NCI-H1417 (cell line): ENCODE measurements at regions not wholly inside any gene's neighbourhood (a gene's known extent, or its start where the extent isn't known, plus 50 kb on each side); places are given as distances from the start of the nearest gene placed in this dataset.

Source experiments
- DNase-seq, 3 experiments: peaks; one replicate each; lab custom pipeline; 2025; lab: John Stamatoyannopoulos, UW

GRCh38 chr18:27695503-27695902, 481.4 kb downstream of the CDH2 start:
- no peak for DNase-seq

- no peak for DNase-seq
These were observed 481.9 kb downstream of the CDH2 start for GRCh38 chr18:27695052-27695451.

DNA sequence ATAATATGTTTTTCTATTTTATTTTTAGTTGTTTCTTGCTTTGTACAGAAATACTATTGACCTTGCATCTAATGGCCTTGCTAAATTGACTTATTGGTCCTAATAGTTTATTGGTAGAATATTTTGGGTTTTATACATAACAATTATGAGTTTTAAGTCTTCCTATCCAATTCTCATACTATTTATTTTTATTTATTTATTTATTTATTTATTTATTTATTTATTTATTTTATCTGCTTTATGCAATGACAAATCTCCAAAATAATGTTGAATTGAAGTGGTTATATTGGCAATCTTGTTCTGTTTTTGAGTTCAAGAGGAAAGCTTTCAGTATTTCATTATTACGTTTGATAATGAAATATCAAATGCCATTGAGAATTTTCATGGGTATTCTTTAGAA, 488.3 kb downstream of the CDH2 start:
- DNase-seq: no peak

DNA sequence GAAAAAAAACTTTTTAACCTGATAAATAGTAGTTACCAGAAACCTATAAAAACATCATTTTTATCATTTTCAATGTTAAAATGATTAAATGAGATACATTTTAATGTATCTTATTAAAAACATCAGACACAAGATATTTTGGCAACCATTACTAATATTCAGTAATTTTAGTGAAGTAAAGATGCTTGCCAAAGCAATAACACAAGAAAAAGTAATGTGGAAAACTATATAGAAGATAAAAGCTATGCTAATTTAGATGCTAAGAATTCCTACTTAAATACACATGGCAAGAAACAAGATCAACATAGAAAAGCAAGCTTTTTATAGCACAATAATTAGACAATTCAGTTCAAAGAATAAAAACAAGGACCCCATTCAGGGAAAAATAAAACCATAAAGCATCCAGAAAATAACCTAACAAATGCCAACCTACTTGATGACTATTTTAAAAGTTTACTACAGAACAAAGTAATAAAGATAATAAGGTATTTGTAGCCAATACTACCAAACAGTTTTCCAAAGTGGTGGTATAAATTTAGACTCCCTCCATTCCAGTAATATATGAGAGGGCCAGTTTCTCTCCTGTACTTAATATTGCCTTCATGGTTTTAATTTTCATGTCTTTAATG, 489.5 kb downstream of the CDH2 start:
- no peak for DNase-seq

DNA sequence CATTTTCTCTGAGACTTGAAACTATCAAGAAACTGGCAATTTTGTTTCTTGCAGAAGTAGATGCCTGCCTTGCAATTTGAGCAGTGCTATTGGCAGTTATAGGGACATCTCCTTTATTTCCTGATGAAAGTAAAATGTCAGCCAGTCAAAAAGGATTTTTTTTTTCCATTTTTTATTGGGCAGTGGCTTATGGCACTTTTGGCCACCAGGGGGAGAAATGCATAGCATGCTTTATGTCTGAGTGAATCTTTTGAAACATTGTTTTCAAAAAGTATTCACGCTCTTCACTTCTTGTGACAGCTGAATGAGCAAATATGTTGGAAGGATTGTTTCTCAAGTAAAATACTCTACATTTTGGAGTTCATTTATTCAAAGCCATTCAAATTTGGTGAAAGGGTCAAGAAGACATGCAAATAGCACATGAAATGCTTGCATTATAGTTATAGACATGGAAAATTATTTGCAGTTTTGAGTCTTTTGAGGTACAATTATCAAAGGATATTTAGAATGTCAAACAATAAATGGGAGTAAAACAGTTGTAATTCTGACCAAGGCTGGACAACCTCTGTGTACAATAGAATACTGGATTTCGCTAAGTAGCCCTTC, 491.0 kb downstream of the CDH2 start:
- peak; percentile 32 to 67 (median 62) for DNase-seq

DNA sequence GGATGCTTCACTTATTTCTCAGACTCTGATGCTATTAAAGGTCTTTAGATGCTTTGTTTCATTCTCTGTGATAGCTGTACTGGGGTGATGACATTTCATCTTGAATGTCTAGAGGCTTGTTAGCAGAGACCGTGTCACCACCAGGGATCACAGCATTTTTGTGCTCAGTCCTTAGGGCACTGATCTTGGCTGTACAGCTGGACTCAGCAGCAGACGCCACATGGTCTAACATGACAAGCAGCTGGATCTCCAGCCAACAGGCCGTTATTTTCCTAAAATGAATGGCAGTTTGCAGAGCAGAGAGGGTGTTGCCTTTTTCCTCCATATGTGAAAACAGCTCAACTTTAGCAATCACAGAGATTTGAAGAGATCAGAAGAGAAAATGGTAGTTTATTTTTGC, 491.8 kb downstream of the CDH2 start:
- peak in 1 of 3 experiments; percentile 19 for DNase-seq

- no peak for DNase-seq
These were observed 489.3 kb upstream of the CHST9 start for GRCh38 chr18:27674411-27674810.

GRCh38 chr18:27673861-27674260, 488.8 kb upstream of the CHST9 start:
- DNase-seq: no peak

GRCh38 chr18:27668158-27668557, 483.1 kb upstream of the CHST9 start:
- no peak for DNase-seq

GRCh38 chr18:27667064-27667463, 482.0 kb upstream of the CHST9 start:
- no peak for DNase-seq

GRCh38 chr18:27666016-27666415, 480.9 kb upstream of the CHST9 start:
- peak in 1 of 3 experiments; percentile 43 for DNase-seq

- no peak for DNase-seq
These were observed 480.2 kb upstream of the CHST9 start for GRCh38 chr18:27665264-27665799.

DNA sequence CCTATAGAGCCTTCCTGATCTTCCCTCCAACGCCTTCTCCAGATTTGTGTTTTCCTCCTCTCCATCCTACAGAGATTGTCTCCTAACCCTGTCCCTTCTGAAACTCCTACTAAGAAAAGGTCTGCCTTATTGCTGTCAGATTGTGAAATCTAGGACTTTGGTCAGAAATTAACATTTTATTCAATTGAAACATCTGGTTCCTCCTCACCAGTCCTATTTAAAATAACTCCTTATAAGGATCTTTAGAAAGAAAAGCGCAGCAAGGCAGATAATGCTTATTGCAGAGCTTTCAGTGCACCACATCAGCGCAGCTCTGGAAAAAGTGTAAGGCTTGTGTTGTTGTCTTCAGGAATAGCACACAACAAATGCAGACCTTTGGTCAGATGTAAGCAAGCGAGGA, 477.8 kb upstream of the CHST9 start:
- DNase-seq: no peak

- no peak for DNase-seq
These were observed 477.4 kb upstream of the CHST9 start for GRCh38 chr18:27662537-27662936.

DNA sequence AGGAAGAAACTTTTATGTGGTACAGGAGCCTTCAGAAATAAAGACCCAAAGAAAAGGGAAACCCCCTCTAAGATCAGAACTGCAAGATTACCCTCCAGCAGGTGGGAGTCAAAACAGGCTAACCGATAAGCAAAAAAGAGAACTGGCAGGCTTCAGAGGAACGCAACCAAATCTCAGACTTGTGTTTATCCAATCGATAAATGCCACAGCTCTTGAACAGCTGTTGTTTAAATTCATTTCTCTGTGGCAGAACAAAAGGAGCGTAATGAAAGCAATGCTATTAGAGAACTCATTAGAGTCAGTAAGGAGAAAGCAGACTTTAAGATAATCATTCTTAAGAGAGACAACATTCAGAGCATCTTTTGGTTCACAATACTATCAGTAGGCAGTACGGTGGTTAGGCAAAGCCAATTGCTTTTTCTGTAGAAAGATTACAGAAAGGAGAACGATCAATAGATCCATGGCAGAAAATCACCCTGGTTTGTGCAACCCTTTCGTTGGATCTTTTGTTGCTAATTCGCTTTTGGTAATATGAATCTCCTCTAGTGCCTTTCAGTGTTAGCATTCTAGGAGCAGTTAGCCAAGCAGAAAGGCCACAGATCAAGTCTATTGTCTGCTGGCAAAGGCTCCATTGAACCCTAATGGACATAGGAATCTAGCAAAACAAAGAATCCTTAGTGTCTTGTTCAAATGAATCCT, 476.4 kb upstream of the CHST9 start:
- peak in 1 of 3 experiments; percentile 39 for DNase-seq

DNA sequence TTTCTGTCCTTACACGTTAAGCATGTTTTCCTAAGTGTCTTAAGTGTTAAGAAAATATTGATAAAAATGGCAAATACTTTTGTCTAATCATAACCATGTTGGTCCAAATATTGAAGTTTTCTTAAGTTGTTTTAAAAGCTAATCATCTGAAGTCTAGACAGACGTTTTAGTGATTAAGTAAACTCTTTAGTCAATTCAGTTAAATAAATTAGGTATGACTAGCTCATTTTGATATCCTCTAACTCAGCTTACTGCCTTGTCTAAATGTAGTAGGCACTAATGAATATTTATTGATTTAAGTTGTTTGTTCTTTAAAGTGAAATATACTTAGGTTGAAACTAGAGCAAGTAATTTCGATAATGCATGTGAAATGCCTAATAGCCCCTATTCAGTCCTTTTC, 471.8 kb upstream of the CHST9 start:
- peak in 1 of 3 experiments; percentile 47 for DNase-seq

DNA sequence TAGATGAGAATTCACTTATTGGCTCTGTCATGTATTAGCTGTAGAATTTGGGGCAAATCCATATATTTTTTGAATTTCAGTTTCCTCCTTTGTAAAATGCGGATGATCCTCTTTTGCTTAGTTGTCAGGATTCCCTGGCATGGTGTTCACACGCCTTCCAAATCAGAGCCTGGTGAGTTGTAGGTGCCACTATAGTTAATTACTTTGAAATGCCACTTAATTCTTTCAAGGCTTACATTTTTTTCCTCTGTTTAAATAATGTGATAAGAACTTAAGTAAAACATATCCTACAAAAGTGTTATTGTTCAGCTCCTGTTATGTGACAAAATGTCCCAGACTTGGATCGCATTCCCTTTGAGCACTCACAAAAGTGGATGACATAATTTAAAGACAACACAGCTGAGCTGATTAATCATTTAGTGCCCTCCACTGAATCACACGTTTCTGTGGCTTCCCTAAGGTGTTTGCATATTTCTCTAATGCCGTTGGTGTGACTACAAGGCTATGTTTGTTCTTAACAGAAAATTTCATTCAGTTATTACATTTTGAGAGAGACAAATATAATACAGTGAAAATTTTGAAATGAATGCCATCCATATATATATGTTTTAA, 471.2 kb upstream of the CHST9 start:
- peak in 1 of 3 experiments; percentile 55 for DNase-seq

DNA sequence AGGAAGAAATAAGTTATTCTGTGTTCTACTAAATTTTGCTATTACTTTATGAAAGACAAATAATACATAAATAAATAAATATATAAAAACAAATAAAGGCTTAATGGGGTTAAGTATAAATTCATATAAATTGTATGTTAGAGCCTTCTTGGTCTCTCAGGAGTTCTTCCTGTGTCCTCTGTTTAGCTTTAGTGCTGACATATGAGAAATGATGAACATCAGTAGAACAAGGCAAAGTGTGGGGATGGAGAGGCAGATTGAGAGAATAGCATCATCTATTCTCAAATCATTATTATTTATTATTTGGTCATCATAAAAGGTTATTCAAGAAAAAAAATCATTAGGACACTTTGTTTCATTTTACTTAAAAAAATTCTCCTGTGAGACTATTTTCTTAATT, 468.1 kb upstream of the CHST9 start:
- DNase-seq: no peak

DNA sequence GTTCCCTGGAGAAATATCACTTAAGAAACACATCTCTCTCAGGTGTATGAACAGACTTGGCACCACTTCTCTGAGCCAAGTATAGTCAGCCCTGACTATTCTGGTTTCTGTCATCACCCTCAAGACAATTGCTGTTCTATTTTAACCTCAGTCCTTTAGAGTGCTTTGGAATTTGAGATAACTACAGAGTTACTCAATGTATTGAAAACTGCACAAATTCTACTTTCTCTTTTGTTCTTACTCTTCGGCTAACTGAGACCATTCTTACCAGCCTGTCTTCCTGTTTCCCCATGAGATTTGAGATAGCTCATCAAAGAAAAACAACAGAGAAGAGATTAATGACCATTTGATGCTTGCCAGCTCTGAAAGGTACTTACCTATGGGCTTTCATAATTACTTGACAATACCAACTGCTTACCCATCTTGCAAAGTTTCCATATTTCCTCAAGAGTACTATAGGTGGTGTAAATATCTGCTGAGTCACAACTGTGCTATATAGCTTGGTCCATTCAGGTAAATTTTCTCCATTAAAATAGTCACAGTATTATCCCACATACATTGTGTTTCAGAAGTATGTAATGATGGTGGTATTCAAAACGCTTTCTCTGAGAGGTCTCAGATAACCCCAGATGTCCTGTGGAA, 467.5 kb upstream of the CHST9 start:
- no peak for DNase-seq

GRCh38 chr18:27649621-27650020, 464.5 kb upstream of the CHST9 start:
- no peak for DNase-seq

DNA sequence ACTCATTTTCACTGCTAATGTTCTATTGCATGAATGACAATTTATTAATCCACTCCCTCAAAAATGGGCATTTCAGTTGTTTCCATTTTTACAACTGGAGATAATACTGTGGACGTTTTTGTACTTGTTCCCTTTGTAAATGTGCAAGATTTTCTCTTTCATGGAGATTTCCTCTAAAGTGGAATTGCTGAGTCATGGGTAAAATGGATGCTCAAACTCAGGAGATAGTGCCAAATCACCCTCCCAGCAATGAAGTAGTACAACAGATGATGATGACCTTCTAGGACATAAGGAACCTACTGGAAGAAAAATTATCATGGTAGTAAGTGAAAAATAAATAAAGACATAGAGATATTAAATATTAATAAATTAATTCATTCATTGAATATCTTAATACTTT, 460.8 kb upstream of the CHST9 start:
- DNase-seq: no peak

GRCh38 chr18:27636576-27637085, 451.5 kb upstream of the CHST9 start:
- DNase-seq: peak in 1 of 3 experiments; percentile 10
